NOMO-1 treated with dmso at 0.1 percent for 144 hours (cell line): ENCODE measurements at regions not wholly inside any gene's neighbourhood (a gene's known extent, or its start where the extent isn't known, plus 50 kb on each side); places are given as distances from the start of the nearest gene placed in this dataset.

Source experiments
- DNase-seq: peaks from one replicate; lab custom pipeline; 2025; ENCODE audit not compliant: unreplicated experiment; lab: John Stamatoyannopoulos, UW

DNA sequence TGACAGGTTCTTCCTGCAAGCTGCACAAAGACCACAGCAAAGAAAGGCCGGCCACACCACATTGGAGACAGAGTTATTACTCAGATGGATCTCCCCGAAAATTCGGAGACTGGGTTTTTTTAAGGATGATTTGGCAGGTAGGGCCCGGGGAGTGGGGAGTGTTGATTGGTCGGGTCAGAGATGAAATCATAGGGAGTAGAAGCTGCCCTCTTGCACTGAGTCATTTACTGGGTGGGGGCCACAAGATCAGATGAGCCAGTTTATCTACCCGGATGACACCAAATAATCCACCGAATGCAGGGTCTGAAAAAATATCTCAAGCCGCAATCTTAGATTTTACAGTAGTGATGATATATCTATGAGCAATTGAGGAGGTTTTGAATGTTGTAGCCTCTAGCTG lies 401.8 kb upstream of the FAT3 start:
- DNase-seq, result no peak

DNA sequence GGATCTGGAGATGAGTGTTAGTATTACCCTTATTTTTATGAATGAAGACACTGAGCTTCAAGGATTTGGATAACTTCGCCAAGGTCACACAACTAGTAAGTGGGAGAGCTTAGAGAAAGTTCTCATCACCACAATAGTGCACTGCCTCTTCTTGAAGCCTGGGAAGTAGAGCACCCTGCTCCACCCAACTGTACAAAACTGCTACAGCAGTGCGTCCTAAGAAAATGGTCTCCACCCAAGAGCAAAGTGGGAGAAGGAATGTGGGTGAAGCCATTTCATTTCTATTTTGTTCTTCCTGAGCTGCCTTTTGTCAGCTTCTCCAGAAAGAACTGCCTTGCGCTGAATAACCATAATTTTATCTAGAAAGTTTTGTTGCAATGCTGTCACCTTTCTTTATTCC lies 403.9 kb upstream of the FAT3 start:
- DNase-seq, result no peak

DNA sequence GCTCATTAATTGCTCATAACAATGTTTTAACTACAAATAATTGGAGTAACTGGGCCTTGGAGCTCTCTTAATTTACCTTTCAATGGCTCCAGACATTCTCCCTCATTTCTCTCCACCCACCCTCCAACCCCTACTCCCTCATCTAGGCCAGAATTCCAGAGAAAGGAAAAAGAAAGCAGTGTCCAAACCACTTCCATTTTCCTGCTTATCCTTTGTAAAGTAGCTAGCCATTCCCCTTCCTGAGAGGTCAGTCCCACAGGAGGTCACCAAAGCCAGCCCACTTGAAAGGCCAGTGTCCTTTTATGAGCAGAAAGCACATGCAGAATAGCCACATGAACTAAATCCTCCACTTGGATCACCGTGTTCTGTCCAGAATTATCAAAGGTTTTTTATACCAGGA lies 404.8 kb upstream of the FAT3 start:
- DNase-seq, result no peak

DNA sequence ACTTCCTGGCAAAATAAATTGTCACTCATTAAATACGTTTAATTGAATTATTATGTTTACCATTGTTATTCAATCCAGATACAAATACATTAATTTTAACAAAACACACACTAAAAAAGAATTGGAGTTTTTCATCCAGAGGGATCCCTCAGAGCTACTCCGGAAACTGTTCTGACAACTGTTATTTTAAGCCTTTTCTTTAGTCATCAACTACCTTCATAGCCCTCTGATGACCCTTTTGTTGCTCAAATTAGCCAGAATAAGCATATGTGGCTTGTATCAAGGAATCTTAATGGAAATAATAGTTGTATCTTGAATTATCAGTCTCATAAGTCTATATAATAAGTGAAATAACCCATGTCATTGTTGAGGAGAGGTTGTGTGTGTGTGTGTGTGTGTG lies 405.4 kb upstream of the FAT3 start:
- no peak for DNase-seq

DNA sequence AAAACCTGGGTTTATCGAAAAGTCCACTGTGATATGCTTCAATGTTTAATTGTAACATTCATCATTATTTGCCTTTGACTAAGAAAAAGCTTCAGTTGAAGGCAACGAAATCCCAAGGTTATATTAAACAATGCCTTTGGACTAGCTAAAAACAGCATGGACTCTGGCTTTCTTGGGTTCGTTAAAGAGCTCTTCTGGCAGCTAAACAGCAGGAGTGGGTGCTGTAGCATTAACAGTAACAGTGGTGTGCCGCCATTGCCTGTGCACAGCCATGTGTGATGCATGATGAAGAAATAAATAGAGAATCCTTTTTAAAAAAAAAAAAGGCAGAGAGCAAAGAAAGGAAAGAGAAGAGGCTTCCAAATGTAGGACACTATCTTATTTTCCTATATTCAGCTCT lies 406.6 kb upstream of the FAT3 start:
- no peak for DNase-seq

DNA sequence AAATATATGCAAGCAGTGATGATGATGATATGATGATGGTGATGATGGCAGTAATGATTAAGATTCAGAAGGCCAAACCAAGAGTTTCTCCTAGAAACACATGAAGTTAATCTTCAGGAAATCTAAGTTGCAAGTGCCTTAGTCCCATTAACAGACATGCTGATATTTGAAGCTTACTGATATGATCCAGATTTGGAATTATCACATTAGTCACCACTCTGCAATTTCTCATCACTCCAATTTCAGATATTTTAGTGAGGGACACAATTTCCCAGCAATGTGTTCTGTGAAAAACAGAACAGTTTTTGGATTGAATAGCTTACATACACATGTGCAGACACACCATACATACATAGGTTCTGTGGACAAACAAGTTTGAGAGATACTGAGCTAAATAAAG lies 411.4 kb upstream of the FAT3 start:
- DNase-seq, result no peak

DNA sequence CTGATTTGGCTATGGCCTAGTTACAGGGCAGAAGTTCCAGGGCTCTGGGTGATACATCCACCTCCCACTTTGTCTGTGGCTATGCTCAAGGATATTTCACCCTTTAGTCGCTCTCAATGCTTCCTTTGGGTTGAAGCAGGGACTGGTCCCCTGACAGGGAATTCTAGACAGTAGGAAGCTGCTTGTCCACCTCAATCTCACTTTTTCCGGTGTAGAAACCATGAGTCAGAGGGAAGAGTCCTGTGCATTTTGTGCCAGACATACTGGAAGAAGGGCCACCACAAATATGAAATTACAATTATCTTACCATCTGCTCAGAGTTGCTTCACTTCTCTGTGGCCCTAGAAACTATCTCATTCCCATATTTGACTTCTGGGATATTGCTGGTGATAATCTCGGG lies 413.7 kb upstream of the FAT3 start:
- DNase-seq, result no peak

DNA sequence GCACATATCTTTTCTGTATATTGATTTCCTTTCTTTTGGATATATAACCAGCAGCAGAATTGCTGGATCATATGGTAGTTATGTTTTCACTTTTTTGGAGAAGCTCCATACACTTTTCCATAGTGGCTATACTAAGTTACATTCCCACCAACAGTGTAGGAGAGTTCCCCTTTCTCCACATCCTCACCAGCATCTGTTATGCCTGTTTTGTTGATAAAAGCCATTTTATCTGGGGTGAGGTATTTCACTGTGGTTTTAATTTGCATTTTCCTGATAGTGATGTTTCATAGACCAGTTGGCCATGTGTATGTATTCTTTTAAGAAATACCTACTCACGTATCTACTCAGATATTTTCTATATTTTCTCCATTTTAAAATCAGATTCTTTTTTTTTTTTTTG lies 419.3 kb upstream of the FAT3 start:
- no peak for DNase-seq

DNA sequence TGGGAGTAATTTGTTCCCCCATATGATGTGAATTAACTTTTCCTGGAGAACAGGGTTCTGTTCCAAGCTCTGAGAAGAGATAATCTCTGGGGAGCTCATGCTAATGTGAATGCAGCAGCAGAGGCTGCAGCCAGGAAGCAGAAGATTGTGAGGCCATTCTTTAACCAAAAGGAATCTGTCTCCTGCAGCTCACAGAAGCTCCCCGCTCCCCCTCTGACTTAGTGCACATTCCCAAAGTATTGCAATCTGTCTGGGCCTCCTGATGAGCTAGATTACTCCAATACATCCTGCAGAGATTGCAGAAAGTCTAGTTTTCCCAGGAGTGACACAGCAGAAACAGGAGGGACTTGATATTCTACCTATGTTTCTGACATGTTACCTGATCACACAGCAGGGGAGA lies 420.6 kb upstream of the FAT3 start:
- no peak for DNase-seq

DNA sequence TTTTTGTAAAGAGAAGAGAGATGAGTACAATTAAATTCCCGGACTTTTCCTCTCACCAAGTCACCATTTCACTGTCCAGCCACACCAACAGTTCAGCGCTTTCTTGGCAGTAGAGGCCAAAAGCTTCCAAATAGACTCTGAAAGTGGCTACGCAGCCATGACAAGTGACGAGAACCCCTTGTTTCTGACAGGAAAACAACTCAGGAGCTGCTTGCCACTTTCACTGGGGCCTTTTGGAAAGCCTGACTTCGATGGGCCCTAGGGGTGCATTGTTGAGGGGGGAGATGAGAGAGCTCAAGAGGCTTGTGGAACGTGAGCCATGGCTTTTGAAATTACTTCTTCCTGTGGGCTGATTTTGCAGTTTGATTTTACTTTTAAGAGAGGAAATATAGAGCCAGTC lies 422.1 kb upstream of the FAT3 start:
- no peak for DNase-seq

DNA sequence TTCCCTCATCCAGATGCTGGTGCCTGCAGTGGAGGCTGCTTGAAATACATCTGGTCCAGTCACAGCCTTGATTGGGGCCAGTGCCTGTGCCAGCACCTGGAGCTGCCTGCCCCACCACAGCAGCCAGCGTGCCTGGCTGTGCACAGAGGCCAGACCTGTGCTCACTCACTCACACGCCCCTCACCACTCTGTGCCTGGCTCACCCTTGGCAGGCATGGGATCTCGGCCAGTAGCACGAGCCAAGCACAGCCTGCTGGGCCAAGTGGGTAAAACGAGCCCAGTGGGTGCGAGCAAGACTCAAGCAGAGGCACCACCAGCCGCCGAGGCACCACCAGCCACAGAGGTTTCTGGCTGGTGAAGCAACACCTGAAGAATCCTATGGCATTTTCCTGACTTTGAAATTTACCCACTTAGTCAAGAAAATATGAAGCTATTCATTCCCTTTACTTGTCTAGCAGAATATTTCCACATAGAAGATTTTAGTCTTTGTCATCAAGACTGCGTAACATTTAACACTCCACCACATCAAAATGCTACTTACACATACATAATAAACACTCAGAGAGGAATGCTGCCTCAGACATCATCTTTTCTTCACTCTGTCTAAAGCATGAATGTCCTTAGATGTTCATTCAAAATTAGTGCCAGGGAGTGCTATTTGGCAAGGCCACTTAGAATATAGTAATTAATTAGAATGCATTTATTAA lies 424.3 kb upstream of the FAT3 start:
- no peak for DNase-seq

DNA sequence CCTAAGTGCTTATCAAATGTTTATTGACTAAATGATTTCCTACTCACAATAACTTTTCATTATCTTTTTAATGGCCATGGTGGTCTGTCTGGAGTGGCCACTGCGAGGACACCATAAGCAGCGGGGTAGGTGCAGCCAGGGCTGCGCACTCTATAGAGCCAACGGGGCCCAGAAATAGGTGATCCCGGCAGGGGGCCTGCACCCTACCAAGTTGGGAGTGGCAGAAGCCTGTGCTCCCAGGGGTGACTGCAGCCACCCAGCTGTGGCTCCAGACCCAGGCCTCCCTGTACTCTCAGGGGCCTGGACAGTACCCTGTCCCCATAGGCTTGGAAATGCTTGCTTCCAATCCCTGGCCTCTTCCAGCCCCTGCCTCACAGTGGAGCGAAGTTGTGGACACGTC lies 426.4 kb upstream of the FAT3 start:
- no peak for DNase-seq

DNA sequence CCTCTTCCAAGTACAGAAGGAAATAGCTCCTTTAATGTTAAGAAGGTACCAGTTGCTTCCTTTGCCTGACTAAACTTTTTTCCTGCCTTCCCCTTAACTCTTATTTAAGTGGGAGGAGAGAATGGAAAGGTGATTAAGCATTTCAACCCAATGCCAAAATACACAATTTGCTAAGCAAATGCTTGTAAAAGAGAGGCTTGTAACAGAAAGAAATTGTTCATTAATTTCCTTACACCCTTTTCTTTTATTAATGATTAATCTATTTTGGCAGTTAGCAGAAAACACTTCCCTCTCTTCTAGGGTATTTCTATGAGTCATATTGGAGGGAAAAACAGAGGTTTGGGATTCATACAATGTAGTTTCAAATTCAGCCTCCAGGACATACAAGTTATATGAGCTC lies 427.6 kb upstream of the FAT3 start:
- no peak for DNase-seq

DNA sequence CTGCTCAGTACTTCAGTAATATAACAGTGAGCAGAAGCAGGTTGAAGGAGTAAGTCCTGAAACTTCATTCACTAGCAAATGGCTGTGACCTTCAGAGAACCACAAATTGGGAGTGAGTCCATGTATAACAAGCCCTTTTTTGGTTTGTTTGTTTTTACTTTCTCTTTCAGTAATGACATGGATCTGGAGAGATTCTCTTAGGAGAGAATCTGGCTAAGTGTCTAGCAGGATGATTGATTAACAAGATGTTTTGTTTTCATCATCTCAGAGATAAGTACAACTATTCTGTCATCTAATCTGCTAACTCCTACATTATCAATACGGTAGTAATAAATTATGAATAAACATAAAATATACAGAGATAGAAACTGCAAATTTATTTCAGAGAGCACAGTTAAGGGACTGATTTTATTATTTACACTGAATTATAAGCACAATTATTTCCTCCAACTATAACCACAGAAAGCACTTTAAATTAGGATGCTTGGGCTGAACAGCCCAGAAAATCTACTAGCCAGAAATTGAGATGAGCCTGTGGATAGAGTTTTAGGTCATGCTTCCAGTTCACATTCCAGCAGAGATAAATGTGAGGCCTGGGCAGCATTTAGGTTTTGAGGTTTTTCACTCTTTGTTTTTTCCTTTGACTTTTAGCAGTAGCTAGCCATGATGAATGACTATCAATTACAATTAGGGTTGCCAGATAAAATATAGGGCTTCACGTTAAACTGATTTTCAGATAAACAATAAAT lies 429.3 kb upstream of the FAT3 start:
- DNase-seq, result no peak

DNA sequence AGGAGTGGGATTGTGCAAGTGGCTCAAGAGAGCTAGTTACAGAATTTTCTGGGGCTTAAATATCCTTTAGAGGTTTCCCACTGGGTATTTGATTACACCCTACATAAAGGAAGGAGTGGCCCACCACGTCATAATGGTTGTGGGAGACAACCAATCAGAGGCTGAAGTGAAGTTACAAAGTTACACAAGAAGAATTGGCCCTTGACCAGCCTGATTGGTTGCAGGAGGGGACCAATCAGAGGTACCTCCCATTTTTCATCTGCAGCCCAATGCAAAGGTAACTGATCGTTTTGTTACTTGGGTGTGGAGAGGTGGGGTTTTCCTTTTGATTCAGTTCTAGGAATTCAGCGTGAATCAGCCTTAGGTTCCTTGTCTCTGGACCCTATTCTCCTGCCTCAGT lies 430.5 kb upstream of the FAT3 start:
- DNase-seq, result no peak

DNA sequence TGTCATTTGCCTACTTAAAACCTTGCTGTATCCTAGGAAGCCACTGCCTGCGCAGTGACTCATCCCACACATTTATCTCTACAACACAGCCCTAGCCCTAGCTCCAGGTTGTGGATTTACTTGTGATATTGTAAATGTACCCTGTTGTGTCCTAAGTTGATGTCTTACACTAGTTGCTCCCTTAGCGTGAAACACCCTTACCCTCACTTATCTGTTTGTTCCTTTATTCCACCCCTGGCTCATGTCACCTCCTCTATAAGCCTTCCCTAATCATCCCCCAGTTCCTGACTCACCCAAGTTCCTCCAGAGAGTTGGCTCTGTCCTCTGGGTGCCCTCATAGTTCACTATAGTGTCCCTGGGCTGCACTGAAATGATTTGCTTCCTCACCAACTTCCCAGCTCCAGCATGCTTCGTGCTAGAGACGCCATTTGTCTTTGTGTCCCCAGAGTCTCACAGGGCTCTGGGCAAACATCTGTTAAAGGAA lies 431.8 kb upstream of the FAT3 start:
- DNase-seq, result no peak

DNA sequence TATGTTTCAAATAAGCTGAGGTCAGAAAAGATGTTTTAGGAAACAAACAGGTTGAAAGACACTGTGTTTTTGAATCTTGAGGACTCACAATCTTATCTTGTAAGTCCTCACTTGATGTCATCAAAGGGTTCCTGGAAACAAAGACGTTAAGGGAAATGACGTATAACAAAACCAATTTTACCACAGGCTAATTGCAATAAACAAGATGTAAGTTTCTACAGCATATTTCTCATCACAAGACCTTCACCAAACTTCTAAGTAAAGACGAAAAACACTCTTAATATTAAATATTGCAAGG lies 433.5 kb upstream of the FAT3 start:
- no peak for DNase-seq

DNA sequence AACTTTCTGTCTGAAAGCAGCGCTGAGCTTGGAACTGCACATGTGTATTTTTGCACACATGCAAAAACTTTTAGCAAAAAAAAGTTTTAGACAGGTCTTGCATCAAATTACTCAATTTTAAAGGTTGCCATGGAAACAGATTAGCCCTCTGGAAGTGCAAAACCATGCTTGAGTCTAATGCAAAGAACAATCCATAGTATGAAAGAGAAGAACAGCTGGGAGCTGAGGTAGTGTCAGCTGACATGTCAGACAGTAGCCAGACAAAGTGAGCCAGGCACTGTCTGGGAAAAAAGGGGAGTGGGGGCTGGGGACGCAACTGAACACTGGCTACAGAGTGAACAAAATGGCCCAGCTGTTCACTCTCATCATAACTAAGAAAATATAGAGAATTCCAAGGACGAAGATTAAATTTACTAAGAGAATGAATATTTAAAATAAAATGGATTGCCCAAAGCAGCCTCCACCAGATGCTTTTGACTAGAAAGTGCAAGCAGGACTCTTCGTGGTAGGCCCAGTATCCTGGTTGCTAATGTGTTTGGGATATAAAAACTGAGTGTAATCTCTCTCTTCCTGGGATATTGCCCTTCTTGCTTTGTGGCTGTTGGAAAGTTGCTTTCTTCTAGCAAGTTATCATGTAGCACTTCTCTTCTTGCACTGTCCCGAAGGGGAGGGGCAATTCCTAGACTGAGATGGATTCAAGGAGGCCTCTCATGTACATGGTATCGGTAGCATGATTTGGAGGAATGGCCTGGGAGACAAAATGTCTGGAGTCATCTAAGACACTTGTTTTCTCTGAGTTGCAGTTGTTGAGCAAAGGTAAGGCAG lies 434.1 kb upstream of the FAT3 start:
- no peak for DNase-seq

DNA sequence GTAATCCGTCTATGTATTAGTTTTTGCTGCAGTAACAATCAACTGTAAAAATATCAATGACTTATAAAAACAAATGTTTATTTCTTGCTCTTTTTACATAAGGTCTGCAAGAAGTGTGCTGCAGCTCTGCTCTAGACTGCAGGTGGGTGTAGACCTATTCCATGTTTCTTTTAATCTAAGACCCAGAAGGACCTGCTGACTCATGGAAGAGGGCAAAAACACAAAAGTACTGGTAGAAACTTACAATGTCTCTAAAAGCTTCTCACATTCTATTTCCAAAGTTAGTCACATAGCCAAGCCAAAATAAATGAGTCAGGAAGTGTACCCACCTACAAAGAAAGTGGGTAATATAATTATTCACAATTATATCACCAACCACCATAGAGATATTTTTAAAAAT lies 435.9 kb upstream of the FAT3 start:
- DNase-seq, result no peak

DNA sequence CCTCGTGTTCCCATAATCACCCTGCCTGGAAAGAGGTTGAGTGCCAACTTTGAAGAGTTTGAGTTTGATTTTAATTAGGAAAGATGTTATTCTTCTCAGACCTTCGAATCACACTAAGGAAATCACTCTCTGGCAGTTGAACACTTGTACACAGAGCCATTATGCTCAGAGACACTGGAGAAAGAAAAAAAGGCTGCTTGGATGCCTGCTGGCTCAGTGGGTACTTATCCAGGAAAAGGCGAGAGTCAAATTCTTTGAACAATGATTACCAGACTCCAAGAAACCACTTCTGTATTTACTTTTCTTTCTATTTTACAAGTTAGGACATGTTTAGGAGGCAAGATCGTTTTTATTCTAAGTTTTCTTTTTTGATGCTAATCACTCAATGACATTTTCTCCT lies 438.5 kb upstream of the FAT3 start:
- no peak for DNase-seq

DNA sequence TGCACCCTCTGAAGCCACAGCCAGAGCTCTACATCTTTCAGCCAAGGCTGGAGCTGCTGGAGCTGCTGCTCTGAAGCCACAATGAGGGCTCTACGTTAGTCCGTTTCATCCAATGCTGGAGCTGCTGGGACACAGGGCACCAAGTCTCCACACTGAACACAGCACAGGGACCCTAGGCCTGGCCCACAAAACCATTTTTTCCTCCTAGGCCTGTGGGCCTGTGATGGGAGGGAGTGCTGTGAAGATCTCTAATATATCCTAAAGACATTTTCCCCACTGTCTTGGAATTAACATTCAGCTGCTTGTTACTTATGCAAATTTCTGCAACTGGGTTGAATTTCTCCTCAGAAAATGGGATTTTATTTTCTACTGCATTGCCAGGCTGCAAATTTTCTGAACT lies 441.4 kb upstream of the FAT3 start:
- no peak for DNase-seq

DNA sequence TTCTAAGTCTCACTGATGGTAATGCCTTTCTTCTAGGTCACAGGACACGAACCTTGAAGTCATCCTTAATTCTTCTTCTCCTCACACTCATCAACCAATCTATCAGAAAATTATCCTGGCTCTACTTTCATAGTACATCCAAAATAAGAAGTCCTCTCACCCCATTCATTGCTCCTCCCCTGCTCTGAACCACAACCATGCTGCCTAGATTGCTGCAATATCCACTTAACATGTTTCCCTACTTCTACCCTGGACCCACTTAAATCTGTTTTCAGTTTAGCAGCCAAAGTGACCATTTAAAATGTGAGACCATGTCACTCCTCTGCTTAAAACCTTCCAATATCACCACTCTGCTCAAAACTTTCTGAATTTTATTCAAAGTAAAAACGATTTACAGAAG lies 445.9 kb upstream of the FAT3 start:
- no peak for DNase-seq
